Astrocyte (in vitro differentiated cells and primary cell): ENCODE measurements at regions not wholly inside any gene's neighbourhood (a gene's known extent, or its start where the extent isn't known, plus 50 kb on each side); places are given as distances from the start of the nearest gene placed in this dataset.
"Not testable (repeated sequence)": the region's sequence is repeated elsewhere in the genome, so short reads cannot be mapped to it uniquely, and the experiment has no call there.

ENCODE experiments used
- EZH2 ChIP-seq: IDR thresholded peaks from 2 replicates; pipeline ENCODE4 v1.6.1; 2012; ENCODE audit warnings: mild to moderate bottlenecking, low read length, inconsistent platforms; ENCODE audit not compliant: insufficient read depth
- TF ChIP-seq, protein P1 (sequence below): IDR thresholded peaks from 2 replicates; pipeline ENCODE4 v1.5.1; 2011; ENCODE audit warnings: low read depth, mild to moderate bottlenecking, inconsistent platforms, low read length, moderate library complexity; ENCODE audit not compliant: insufficient read depth

DNA sequence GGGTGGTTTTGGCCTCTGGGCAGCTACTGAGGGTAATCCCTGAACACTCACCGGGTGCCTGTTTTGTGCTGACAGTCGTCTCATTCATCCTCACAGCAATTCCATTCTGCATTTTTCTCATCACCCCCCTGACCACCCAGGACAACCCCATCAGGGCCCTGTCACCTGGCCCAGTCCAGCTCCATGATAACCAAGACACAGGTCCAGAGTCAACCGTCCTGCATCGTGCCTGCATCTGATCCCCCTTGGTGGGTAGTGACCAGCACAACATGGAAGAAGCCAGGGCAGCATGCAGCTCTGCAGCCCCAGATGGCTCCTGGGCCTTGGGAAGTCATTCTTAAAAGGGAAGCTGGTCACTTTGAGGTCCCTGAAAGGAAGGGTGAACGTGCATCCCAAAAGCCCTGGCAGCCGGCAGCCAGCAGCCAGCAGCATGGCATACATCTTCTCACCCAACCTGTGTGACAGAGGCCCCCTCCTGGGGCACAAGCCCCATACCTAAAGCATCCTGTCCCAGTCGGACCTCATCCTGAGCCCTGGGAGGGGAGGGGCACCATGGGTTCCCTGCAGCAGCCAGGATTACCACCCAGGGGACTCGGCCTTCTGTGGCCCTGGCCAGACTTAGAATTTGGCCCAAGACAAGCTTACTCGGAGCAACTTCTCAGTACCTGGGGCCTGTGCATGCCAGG lies 574.2 kb downstream of the CWH43 start:
- TF ChIP-seq, protein P1, sequence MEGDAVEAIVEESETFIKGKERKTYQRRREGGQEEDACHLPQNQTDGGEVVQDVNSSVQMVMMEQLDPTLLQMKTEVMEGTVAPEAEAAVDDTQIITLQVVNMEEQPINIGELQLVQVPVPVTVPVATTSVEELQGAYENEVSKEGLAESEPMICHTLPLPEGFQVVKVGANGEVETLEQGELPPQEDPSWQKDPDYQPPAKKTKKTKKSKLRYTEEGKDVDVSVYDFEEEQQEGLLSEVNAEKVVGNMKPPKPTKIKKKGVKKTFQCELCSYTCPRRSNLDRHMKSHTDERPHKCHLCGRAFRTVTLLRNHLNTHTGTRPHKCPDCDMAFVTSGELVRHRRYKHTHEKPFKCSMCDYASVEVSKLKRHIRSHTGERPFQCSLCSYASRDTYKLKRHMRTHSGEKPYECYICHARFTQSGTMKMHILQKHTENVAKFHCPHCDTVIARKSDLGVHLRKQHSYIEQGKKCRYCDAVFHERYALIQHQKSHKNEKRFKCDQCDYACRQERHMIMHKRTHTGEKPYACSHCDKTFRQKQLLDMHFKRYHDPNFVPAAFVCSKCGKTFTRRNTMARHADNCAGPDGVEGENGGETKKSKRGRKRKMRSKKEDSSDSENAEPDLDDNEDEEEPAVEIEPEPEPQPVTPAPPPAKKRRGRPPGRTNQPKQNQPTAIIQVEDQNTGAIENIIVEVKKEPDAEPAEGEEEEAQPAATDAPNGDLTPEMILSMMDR = not testable (repeated sequence)
- not testable (repeated sequence) for TF ChIP-seq EZH2
